ENCODE measurements at regions not wholly inside any gene's neighbourhood (a gene's known extent, or its start where the extent isn't known, plus 50 kb on each side); places are given as distances from the start of the nearest gene placed in this dataset.
A peak's percentile ranks its signal among the peaks of the same experiment; 100 is the strongest.

GRCh38 chr10:93245779-93246178 lies 172.1 kb downstream of the CYP26A1 start:
- 37 to 41% methylated on average over 8 of the region's 8 CpGs for WGBS, 2 donors
- TF ChIP-seq POLR2A (IDR thresholded peaks at IDR 0.05) (no peak), CTCF (IDR thresholded peaks at IDR 0.05) (no peak)
- intact Hi-C loops (cut with DNase I; ENCODE audit: low total_unique reads) = no loop called here
- H3K36me3 ChIP-seq (ENCODE audit: low read depth, missing control alignments) = no peaks in the 10 kb centered on the region
- no peaks in the 10 kb centered on the region for H3K27me3 ChIP-seq
- peak; percentile 46 for DNase-seq
- H3K4me1 ChIP-seq = no peaks in the 10 kb centered on the region
- H3K4me3 ChIP-seq = no peak overlapping the region
- no peaks in the 10 kb centered on the region for H3K9me3 ChIP-seq
- H3K27ac ChIP-seq = peak overlapping the region in 1 of 2 donors; percentile 5

- H3K4me1 ChIP-seq = no peaks in the 10 kb centered on the region
- no peak for DNase-seq
- no peak for TF ChIP-seq CTCF (IDR thresholded peaks at IDR 0.05)
- H3K27me3 ChIP-seq = no peaks in the 10 kb centered on the region
- peak overlapping the region in 1 of 2 donors; percentile 15 for H3K4me3 ChIP-seq
- H3K36me3 ChIP-seq (ENCODE audit: low read depth, missing control alignments) = no peaks in the 10 kb centered on the region
- intact Hi-C loops (cut with DNase I; ENCODE audit: low total_unique reads) = no loop called here
- H3K27ac ChIP-seq = no peak overlapping the region
- H3K9me3 ChIP-seq = no peaks in the 10 kb centered on the region
- 51 to 63% methylated on average over 19 of the region's 19 CpGs for WGBS, 2 donors
Observed at GRCh38 chr10:93248583-93249227, 175.0 kb downstream of the CYP26A1 start.

- no peaks in the 10 kb centered on the region for H3K4me1 ChIP-seq
- no peak for TF ChIP-seq POLR2A (IDR thresholded peaks at IDR 0.05)
- no peaks in the 10 kb centered on the region for H3K27me3 ChIP-seq
- H3K4me3 ChIP-seq = peak overlapping the region in 1 of 2 donors; percentile 16
- no peaks in the 10 kb centered on the region for H3K36me3 ChIP-seq (ENCODE audit: low read depth, missing control alignments)
- 43 to 61% methylated on average over 6 of the region's 6 CpGs for WGBS, 2 donors
- intact Hi-C loops (cut with DNase I; ENCODE audit: low total_unique reads) = no loop called here
- no peaks in the 10 kb centered on the region for H3K9me3 ChIP-seq
- no peak overlapping the region for H3K27ac ChIP-seq
- DNase-seq = no peak
Observed at GRCh38 chr10:93250010-93250409, 176.3 kb downstream of the CYP26A1 start.

- WGBS, 2 donors = 73 to 77% methylated on average over 2 of the region's 2 CpGs
- no peak for DNase-seq
Observed at GRCh38 chr10:93254180-93254853, 180.6 kb downstream of the CYP26A1 start.

GRCh38 chr10:93255546-93255945 lies 181.9 kb downstream of the CYP26A1 start:
- DNase-seq = no peak
- WGBS, 2 donors = 72 to 81% methylated on average over 1 of the region's 1 CpG
- intact Hi-C loops (cut with DNase I; ENCODE audit: low total_unique reads) = no loop called here

More at GRCh38 chr10:93254180-93254853, 180.6 kb downstream of the CYP26A1 start:
- intact Hi-C loops (cut with DNase I; ENCODE audit: low total_unique reads) = no loop called here
- H3K4me1 ChIP-seq = no peaks in the 10 kb centered on the region
- no peak overlapping the region for H3K27ac ChIP-seq
- TF ChIP-seq POLR2A (IDR thresholded peaks at IDR 0.05) (no peak), CTCF (IDR thresholded peaks at IDR 0.05) (no peak)
- no peak overlapping the region for H3K4me3 ChIP-seq
- no peaks in the 10 kb centered on the region for H3K9me3 ChIP-seq
- H3K36me3 ChIP-seq (ENCODE audit: low read depth, missing control alignments) = no peaks in the 10 kb centered on the region
- no peaks in the 10 kb centered on the region for H3K27me3 ChIP-seq

More at GRCh38 chr10:93255546-93255945, 181.9 kb downstream of the CYP26A1 start:
- H3K27ac ChIP-seq = no peak overlapping the region
- H3K4me1 ChIP-seq = no peaks in the 10 kb centered on the region
- no peak overlapping the region for H3K4me3 ChIP-seq
- no peak for TF ChIP-seq POLR2A (IDR thresholded peaks at IDR 0.05)
- TF ChIP-seq CTCF (IDR thresholded peaks at IDR 0.05) = no peak
- no peaks in the 10 kb centered on the region for H3K9me3 ChIP-seq
- H3K36me3 ChIP-seq (ENCODE audit: low read depth, missing control alignments) = no peaks in the 10 kb centered on the region
- no peaks in the 10 kb centered on the region for H3K27me3 ChIP-seq
